ENCODE measurements at regions not wholly inside any gene's neighbourhood (a gene's known extent, or its start where the extent isn't known, plus 50 kb on each side); places are given as distances from the start of the nearest gene placed in this dataset.

DNA sequence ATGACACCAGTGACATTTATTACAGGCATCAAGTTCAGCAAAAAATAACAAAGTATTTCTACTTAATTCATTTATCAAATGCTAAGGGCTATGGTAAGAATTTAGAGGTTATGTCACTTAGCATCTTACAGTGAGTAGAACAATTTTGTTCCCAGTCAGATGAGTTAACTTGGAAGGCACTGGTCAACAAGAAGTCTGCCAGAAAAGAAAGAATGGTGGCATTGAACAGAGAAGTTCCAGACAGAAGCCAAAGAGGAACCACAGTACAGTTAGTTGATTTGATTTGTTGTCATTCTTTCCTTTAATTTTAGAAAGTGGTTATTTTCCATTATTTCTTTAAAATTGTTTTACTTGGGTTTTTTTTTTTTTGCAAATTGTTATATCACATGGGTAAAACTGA lies 232.2 kb upstream of the PKN2 start:
- TF ChIP-seq EP300 (IDR thresholded peaks at IDR 0.05): no peak
- no peak for TF ChIP-seq POLR2AphosphoS5 (IDR thresholded peaks at IDR 0.05)
- no peak for TF ChIP-seq CTCF (IDR thresholded peaks at IDR 0.05)
- Histone ChIP-seq H3K4me3 (no peak overlapping the region), H3K27ac (peak overlapping the region in 1 of 4 donors; percentile 21), H3K9me3 (peaks cover 0 to 12% (median 0%) of the 10 kb centered on the region in 3 donors), H3K36me3 (no peaks in the 10 kb centered on the region), H3K27me3 (no peaks in the 10 kb centered on the region), H3K4me1 (no peaks in the 10 kb centered on the region)
- ATAC-seq: no peak

GRCh38 chr1:88453295-88453694 lies 230.8 kb upstream of the PKN2 start:
- no peak overlapping the region for H3K4me3 ChIP-seq
- no peaks in the 10 kb centered on the region for H3K4me1 ChIP-seq
- no peak overlapping the region for H3K27ac ChIP-seq
- H3K9me3 ChIP-seq: peaks cover 0 to 12% (median 0%) of the 10 kb centered on the region in 3 donors
- TF ChIP-seq POLR2A (IDR thresholded peaks at IDR 0.05) (no peak), EP300 (IDR thresholded peaks at IDR 0.05) (no peak), POLR2AphosphoS5 (IDR thresholded peaks at IDR 0.05) (no peak), CTCF (IDR thresholded peaks at IDR 0.05) (no peak)
- no peaks in the 10 kb centered on the region for H3K36me3 ChIP-seq
- ATAC-seq: no peak
- H3K27me3 ChIP-seq: no peaks in the 10 kb centered on the region
- WGBS, 2 donors (ENCODE audit: low coverage in 1 of 2): 87 to 100% methylated on average over 3 to 7 of the region's 7 CpGs

- Histone ChIP-seq H3K36me3 (no peaks in the 10 kb centered on the region), H3K9me3 (peaks cover 0 to 4% (median 0%) of the 10 kb centered on the region in 3 donors), H3K4me1 (no peaks in the 10 kb centered on the region), H3K4me3 (no peak overlapping the region), H3K27ac (no peak overlapping the region), H3K27me3 (no peaks in the 10 kb centered on the region)
- no peak for ATAC-seq
- 78 to 82% methylated on average over 4 of the region's 4 CpGs for WGBS, 2 donors (ENCODE audit: low coverage in 1 of 2)
- TF ChIP-seq EP300 (IDR thresholded peaks at IDR 0.05) (no peak), CTCF (IDR thresholded peaks at IDR 0.05) (no peak), POLR2AphosphoS5 (IDR thresholded peaks at IDR 0.05) (no peak), POLR2A (IDR thresholded peaks at IDR 0.05) (no peak)
These were observed 229.3 kb upstream of the PKN2 start for GRCh38 chr1:88454781-88455180.

DNA sequence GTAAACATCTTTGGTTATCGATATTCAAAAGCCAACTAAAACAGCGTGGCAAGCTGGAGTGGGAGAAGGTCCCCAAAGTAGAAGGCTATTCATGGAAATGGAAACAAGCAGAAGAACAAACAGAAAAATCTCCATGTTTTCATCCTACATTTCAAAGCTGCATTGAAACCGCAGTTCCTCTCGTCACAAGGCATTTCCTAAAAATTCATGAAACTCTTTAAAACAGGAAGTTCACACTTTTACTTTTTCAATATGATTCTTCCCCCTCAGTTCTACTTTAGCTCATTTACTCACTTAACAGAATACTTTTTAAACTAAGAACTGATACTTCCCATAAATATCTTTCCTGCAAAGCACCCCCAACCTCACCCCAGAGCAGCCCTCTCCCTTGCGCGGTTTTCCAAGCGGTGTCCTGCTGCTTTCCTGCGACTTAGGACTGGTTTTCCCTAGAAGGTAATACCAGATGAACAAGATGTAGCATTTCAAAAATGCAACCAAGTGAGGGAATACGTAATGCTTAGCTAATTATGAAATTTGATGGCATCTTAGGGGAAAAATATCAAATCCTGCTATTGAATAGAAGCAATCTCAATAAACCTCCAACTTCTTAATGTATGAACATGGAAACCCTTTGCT lies 228.3 kb upstream of the PKN2 start:
- Histone ChIP-seq H3K27ac (no peak overlapping the region), H3K27me3 (no peaks in the 10 kb centered on the region), H3K4me3 (no peak overlapping the region), H3K4me1 (peaks cover 0 to 3% (median 0%) of the 10 kb centered on the region in 3 donors), H3K9me3 (no peaks in the 10 kb centered on the region), H3K36me3 (no peaks in the 10 kb centered on the region)
- 73 to 90% methylated on average over 6 to 9 of the region's 9 CpGs for WGBS, 2 donors (ENCODE audit: low coverage in 1 of 2)
- TF ChIP-seq POLR2A (IDR thresholded peaks at IDR 0.05) (no peak), POLR2AphosphoS5 (IDR thresholded peaks at IDR 0.05) (no peak), EP300 (IDR thresholded peaks at IDR 0.05) (no peak), CTCF (IDR thresholded peaks at IDR 0.05) (no peak)
- no peak for ATAC-seq

- no peak overlapping the region for H3K4me3 ChIP-seq
- H3K27ac ChIP-seq: no peak overlapping the region
- H3K4me1 ChIP-seq: peaks cover 0 to 18% (median 0%) of the 10 kb centered on the region in 3 donors
- WGBS, 2 donors (ENCODE audit: low coverage in 1 of 2): 94 to 98% methylated on average over 5 of the region's 5 CpGs
- no peak for ATAC-seq
- H3K9me3 ChIP-seq: no peaks in the 10 kb centered on the region
- H3K27me3 ChIP-seq: no peaks in the 10 kb centered on the region
- no peaks in the 10 kb centered on the region for H3K36me3 ChIP-seq
- TF ChIP-seq POLR2A (IDR thresholded peaks at IDR 0.05) (no peak), POLR2AphosphoS5 (IDR thresholded peaks at IDR 0.05) (no peak), EP300 (IDR thresholded peaks at IDR 0.05) (no peak), CTCF (IDR thresholded peaks at IDR 0.05) (no peak)
These were observed 226.9 kb upstream of the PKN2 start for GRCh38 chr1:88457197-88457596.
